H1 (cell line): ENCODE measurements at regions not wholly inside any gene's neighbourhood (a gene's known extent, or its start where the extent isn't known, plus 50 kb on each side); places are given as distances from the start of the nearest gene placed in this dataset.

ENCODE experiments used
- CBX8 ChIP-seq: fragments of 300-800, 300-1000 bp; sonication (generic); IDR thresholded peaks from 2 replicates; pipeline ENCODE4 v1.7.1; 2016; ENCODE audit warnings: low read depth, low read length, borderline replicate concordance
- E2F6 ChIP-seq: IDR thresholded peaks from 2 replicates; pipeline ENCODE4 v1.6.1; 2012; ENCODE audit warnings: inconsistent platforms

DNA sequence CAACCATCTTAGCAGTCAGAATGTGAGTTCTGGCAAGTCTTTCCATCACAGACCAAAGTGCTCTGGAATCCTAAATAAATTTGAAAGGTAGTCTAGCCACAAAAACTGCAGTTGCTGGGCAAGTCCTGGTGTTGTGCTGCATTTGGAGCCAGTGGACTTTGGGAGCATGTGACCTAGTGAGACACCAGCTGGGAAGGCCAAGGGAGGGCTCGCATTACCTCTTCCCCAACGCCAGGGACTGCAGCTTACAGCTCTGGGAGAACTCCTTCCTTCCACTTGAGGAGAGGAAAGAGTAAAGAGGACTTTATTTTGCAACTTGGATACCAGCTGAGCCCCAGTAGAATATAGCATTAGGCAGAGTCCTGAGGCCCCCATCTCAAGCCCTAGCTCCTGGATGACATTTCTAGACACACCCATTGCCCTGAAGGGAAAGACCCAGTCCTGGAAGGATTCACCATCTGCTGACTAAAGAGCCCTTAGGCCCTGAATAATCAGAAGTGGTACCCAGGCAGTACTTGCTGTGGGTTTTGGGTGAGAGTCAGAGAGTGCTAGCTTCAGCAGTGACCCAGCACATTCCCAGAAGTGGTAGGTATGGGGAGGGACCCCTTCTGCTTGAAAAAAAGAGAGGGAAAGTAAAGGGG, 190.7 kb downstream of the NUF2 start (continued):
- TF ChIP-seq E2F6, result no peak
- no peak for TF ChIP-seq CBX8
